ENCODE measurements at regions not wholly inside any gene's neighbourhood (a gene's known extent, or its start where the extent isn't known, plus 50 kb on each side); places are given as distances from the start of the nearest gene placed in this dataset.

DNA sequence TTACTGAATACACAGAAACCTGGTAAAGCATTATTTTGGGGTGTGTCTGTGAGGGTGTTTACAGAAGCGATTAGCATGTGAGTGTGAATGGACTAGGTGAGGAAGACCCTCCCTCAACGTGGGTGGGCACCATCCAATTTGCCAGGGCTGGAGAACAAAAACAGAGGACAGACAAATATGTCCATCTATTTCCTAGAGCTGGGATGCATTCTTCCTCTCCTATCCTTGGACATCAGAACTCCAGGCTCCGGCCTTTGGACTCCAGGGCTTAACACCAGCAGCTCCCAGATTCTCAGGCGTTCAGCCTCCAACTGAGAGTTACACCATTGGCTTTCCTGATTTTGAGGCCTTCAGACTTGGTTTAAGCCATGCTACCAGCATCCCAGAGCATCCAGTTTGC lies 65.8 kb upstream of the CHD1 start:
- TF ChIP-seq FOSL1 (IDR thresholded peaks at IDR 0.05; ENCODE audit: insufficient read depth, low read depth, low read length) (no peak), TAF7 (optimal IDR thresholded peaks at IDR 0.05; ENCODE audit: borderline replicate concordance, low read depth, low read length) (no peak), TAF1 (IDR thresholded peaks at IDR 0.05; ENCODE audit: low read depth, low read length) (no peak), YY1 (IDR thresholded peaks at IDR 0.05; ENCODE audit: low read depth, low read length) (no peak), SIRT6 (IDR thresholded peaks at IDR 0.05; ENCODE audit: low read length) (no peak), CREB1 (IDR thresholded peaks at IDR 0.05) (no peak), JUN (IDR thresholded peaks at IDR 0.05; ENCODE audit: low read depth, low read length) (no peak), NANOG (IDR thresholded peaks at IDR 0.05; ENCODE audit: insufficient read depth, low read depth, low read length, poor library complexity, severe bottlenecking) (no peak), CHD1 (IDR thresholded peaks at IDR 0.05; ENCODE audit: low read depth, low read length) (no peak), SP4 (IDR thresholded peaks at IDR 0.05; ENCODE audit: low read length) (no peak), SIN3A (conservative IDR thresholded peaks at IDR 0.05 in 1 of 2, IDR thresholded peaks at IDR 0.05 in 1 of 2; ENCODE audit: low read depth in 1 of 2, low read length in 2 of 2) (no peak), KDM5A (IDR thresholded peaks at IDR 0.05; ENCODE audit: low read length) (no peak)
- TF ChIP-seq, protein P1, sequence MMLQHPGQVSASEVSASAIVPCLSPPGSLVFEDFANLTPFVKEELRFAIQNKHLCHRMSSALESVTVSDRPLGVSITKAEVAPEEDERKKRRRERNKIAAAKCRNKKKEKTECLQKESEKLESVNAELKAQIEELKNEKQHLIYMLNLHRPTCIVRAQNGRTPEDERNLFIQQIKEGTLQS (IDR thresholded peaks at IDR 0.05; ENCODE audit: insufficient read depth, low read depth, low read length) = no peak
- TF ChIP-seq, protein P2, sequence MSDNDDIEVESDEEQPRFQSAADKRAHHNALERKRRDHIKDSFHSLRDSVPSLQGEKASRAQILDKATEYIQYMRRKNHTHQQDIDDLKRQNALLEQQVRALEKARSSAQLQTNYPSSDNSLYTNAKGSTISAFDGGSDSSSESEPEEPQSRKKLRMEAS (IDR thresholded peaks at IDR 0.05) = no peak
- Histone ChIP-seq H2BK20ac (ENCODE audit: low read length) (no peak overlapping the region), H3K56ac (replicated peaks; ENCODE audit: insufficient read length, low read depth, low read length) (no peak overlapping the region), H2AFZ (ENCODE audit: low read length) (no peak overlapping the region), H3K9ac (replicated peaks in 1 of 4; ENCODE audit: extremely low read depth in 1 of 4, low read depth in 3 of 4, low read length in 3 of 4) (no peak overlapping the region), H3K4me3 (ENCODE audit: extremely low read depth in 1 of 4, insufficient read depth in 2 of 4, low read depth in 3 of 4, low read length in 4 of 4) (no peak overlapping the region), H3K4me2 (ENCODE audit: insufficient read depth in 1 of 2, low read depth in 2 of 2, low read length in 2 of 2) (no peak overlapping the region), H4K5ac (ENCODE audit: insufficient read length, low read depth, low read length) (no peak overlapping the region), H2BK120ac (replicated peaks; ENCODE audit: low read depth, low read length) (no peak overlapping the region), H3K9me3 (ENCODE audit: insufficient read depth in 2 of 2, low read depth in 1 of 2, low read length in 1 of 2) (no peaks in the 10 kb centered on the region), H3K36me3 (ENCODE audit: control insufficient read depth in 2 of 4, insufficient read depth in 4 of 4, low read length in 3 of 4) (no peaks in the 10 kb centered on the region), H3K4ac (replicated peaks; ENCODE audit: insufficient read length, low read depth, low read length) (no peak overlapping the region), H3K23ac (ENCODE audit: insufficient read length) (no peak overlapping the region), H4K20me1 (replicated peaks in 1 of 2; ENCODE audit: control insufficient read depth in 1 of 2, insufficient read depth in 2 of 2, low read length in 2 of 2) (no peaks in the 10 kb centered on the region), H2BK5ac (ENCODE audit: low read depth, low read length) (no peak overlapping the region), H3K27me3 (replicated peaks in 1 of 4; ENCODE audit: control insufficient read depth in 3 of 4, extremely low read depth in 1 of 4, insufficient read depth in 3 of 4, low read length in 3 of 4) (no peaks in the 10 kb centered on the region), H2BK15ac (ENCODE audit: low read length) (no peak overlapping the region), H2BK12ac (ENCODE audit: low read depth, low read length) (no peak overlapping the region), H3K27ac (ENCODE audit: low read depth, low read length) (no peak overlapping the region), H3K18ac (ENCODE audit: extremely low read depth, low read length) (no peak overlapping the region), H3K79me2 (ENCODE audit: control insufficient read depth in 1 of 2, insufficient read depth in 2 of 2, low read length in 2 of 2) (no peaks in the 10 kb centered on the region), H3K23me2 (ENCODE audit: low read depth, low read length) (no peaks in the 10 kb centered on the region), H3K79me1 (ENCODE audit: low read depth, low read length) (no peaks in the 10 kb centered on the region), H3K14ac (ENCODE audit: insufficient read length) (no peak overlapping the region), H4K8ac (ENCODE audit: extremely low read depth, insufficient read depth, low read length) (no peak overlapping the region), H2AK5ac (ENCODE audit: low read depth, low read length) (no peak overlapping the region), H3K4me1 (replicated peaks in 1 of 4; ENCODE audit: control insufficient read depth in 3 of 4, insufficient read depth in 4 of 4, low read length in 3 of 4) (no peaks in the 10 kb centered on the region), H4K91ac (replicated peaks; ENCODE audit: insufficient read length, low read length) (no peak overlapping the region)
- WGBS, 2 experiments (ENCODE audit: extremely low coverage in 1 of 2, insufficient coverage in 1 of 2, insufficient read length in 1 of 2, insufficient replicate concordance in 2 of 2, low coverage in 1 of 2, low lambda C conversion rate in 2 of 2, missing lambda C conversion rate in 1 of 2) = 93% methylated on average over 4 of the region's 4 CpGs; no CpG with 5 or more reads in 1 of the 2 experiments
- DNase-seq (ENCODE audit: low read depth in 1 of 2, low spot score in 2 of 2) = no peak
- CTCF ChIA-PET (ENCODE audit: partially characterized antibody) = no interaction called here
- POLR2A ChIA-PET (ENCODE audit: partially characterized antibody) = no interaction called here
- no peak for FAIRE-seq

All from H1 (cell line).